Epithelial cell of esophagus (primary cell): ENCODE measurements at regions not wholly inside any gene's neighbourhood (a gene's known extent, or its start where the extent isn't known, plus 50 kb on each side); places are given as distances from the start of the nearest gene placed in this dataset.

Experiments used
- DNase-seq: peaks from one replicate; pipeline ENCODE4 v3.0.0; 2010; ENCODE audit warnings: low read depth
- H3K4me3 ChIP-seq: 2 replicates; pipeline ENCODE4 v1.5.1; 2011; ENCODE audit warnings: mild to moderate bottlenecking, low read length, control low read depth
- TF ChIP-seq, protein P1 (sequence below): IDR thresholded peaks from 2 replicates; pipeline ENCODE4 v1.5.1; 2011; ENCODE audit warnings: low read depth, mild to moderate bottlenecking, low read length, control low read depth, inconsistent platforms; ENCODE audit not compliant: insufficient read depth; ENCODE audit errors: missing control alignments

DNA sequence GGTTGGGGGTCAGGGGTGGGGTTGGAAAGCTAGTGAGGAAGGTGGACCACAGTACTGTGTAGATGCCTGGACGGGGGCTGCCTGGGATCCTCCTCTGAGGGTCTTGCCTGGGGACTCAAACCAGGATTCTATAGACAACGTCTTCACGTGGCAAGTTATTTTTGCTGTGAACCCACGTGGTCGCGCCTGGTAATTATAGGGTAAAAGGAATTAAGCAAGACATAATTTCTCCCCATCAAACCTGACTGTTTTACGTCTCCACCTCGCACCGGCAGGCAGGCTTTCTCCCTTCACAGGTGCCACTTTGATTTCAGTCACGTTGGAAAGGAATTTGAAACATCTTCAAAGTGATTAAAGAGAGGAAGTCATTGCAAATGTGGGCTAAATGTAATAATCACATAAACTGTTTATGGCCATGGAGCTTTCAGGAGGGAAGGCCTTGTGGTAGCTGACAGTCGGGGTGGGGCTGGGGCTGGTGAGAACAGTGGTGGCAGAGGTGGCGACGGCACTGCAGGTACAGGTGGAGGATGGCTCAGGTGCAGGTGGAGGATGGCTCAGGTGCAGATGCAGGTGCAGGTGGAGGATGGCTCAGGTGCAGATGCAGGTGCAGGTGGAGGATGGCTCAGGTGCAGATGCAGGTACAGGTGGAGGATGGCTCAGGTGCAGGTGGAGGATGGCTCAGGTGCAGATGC, 197.1 kb upstream of the NLRP1 start:
- TF ChIP-seq, protein P1, sequence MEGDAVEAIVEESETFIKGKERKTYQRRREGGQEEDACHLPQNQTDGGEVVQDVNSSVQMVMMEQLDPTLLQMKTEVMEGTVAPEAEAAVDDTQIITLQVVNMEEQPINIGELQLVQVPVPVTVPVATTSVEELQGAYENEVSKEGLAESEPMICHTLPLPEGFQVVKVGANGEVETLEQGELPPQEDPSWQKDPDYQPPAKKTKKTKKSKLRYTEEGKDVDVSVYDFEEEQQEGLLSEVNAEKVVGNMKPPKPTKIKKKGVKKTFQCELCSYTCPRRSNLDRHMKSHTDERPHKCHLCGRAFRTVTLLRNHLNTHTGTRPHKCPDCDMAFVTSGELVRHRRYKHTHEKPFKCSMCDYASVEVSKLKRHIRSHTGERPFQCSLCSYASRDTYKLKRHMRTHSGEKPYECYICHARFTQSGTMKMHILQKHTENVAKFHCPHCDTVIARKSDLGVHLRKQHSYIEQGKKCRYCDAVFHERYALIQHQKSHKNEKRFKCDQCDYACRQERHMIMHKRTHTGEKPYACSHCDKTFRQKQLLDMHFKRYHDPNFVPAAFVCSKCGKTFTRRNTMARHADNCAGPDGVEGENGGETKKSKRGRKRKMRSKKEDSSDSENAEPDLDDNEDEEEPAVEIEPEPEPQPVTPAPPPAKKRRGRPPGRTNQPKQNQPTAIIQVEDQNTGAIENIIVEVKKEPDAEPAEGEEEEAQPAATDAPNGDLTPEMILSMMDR, result no peak
- H3K4me3 ChIP-seq, result no peak overlapping the region
- DNase-seq, result no peak

DNA sequence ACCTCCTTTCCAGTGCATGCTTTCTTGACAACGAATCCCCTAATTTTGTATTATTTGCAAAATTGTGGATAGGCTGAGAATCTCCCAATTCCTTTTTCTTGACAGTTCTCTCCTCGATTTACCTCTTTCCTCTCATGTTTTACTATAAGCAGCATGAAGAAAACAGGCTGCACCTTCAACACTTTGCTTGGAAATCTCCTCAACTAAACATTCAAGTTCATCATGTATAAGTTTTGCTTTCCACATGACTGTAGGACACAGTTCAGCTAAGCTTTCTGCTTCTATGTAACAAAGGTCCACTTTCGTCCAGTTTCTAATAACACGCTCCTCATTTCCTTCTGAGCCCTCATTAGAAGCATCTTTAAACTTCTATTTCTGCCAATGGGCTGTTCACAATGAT, 199.0 kb upstream of the NLRP1 start:
- no peak overlapping the region for H3K4me3 ChIP-seq
- no peak for DNase-seq
- TF ChIP-seq, protein P1, result no peak

DNA sequence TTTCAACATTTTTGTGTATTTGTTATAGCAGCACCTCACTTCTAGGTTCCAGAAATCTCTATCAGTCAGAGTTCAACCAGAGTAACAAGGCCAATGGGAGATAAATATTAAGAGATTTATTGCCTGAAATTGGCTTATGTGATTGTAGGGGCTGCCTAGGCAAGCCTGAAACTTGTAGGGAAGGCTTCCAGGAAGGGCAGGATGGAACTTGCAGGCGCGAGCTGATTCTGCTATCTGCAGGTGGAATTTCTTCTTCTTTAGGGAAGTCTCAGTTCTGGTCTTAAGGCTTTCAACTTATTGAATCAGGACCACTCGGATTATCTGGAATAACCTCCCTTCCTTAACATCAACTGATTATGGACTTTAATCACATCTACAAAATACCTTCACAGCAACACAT, 199.5 kb upstream of the NLRP1 start:
- DNase-seq, result peak; percentile 69
- no peak overlapping the region for H3K4me3 ChIP-seq
- TF ChIP-seq, protein P1, result no peak

DNA sequence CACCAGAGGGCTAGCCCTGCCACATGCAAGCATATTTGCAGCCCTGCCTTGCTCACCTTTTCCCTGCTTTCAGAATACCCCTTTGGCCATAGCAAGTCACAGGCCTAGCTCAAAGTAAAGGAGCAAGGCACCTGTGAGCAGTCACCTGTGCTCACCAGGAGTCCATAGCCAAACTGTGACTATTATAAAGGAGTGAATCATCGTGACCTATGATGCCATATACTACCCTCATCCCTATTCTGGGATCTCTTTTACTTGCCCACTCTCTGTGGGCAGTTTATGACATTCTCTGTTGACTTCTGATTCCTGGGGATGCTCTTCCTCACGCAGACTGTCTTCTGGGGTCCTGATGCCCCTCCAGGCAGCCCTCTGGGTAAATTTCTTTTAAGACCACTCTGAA, 200.5 kb upstream of the NLRP1 start:
- TF ChIP-seq, protein P1, result no peak
- DNase-seq, result peak; percentile 57

DNA sequence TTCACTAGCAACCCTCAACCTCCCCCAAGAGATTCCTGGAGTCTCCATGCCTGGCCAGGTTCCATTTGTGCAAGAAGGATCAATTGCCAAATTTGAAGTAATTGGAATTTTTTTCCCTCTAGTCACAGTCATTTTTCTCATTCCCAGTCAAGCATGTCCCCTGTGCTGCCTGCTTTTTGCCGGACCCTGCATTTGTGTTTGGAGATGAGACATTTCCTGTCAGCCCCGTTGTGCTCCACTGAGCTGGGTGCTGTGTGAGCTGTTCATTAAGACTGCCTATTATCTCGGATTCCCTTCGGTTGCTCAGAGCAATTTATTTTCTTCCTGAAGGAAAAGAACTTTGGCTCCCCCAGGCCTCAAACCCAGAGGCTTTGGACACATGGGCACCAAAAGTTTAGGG, 201.0 kb upstream of the NLRP1 start:
- H3K4me3 ChIP-seq, result no peak overlapping the region
- TF ChIP-seq, protein P1, result no peak
- peak; percentile 74 for DNase-seq

More for the DNA sequence above, 200.5 kb upstream of the NLRP1 start:
- no peak overlapping the region for H3K4me3 ChIP-seq

DNA sequence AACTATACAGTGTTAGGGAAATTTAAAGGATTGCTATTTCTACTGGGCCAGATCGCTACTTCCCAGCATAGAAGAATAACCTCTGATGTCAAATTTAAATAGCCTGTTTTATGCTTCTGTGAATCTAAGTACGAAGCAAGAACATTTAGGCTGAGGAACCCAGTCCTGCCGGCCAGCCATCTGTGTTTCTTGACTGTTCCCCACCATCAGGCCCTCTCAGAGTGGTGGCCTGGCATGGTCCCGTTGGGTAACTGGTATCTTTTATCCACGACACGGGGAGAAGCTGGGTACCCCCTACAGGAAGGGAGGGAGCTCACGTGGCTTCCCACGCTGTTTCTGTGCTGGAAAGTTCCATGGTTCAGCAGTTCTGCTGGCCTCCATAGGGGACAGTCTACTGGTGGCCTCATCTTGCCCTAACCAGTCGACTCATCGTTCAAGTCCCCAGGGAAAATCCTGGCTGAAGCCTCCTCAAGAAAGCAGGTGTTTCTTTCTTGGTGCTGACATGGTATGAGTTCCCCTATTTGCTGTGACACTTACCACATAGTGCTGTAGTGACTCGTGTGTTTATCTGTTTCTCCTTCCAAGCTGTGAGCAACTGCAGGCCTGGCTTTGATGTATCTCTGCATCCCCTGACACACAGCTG, 201.7 kb upstream of the NLRP1 start:
- DNase-seq, result peak; percentile 33
- no peak overlapping the region for H3K4me3 ChIP-seq
- TF ChIP-seq, protein P1, result no peak

DNA sequence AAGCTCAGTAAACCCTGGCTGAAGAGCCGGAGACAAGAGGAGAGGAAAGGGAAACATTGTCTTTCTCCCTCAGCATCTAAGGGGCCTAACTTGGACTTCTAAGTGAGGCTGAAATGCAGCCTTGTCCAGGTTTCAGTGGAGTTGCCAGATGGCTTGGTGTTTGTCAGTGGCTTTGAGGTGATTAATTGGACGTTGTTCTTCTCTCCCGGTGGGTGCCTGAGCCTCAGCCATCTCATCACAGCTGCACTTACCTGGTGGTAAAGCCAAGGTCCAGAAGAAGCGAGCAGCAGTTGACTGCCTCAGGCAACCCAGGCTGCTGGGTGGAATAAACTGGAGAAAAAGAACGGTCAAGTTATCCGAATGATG, 202.2 kb upstream of the NLRP1 start:
- no peak overlapping the region for H3K4me3 ChIP-seq
- TF ChIP-seq, protein P1, result no peak
- DNase-seq, result no peak
